Upper lobe of left lung (tissue), 4 donors: ENCODE measurements at regions not wholly inside any gene's neighbourhood (a gene's known extent, or its start where the extent isn't known, plus 50 kb on each side); places are given as distances from the start of the nearest gene placed in this dataset.

Experiments used
- CTCF ChIP-seq, 6 experiments: fragments of 450-650 bp in 4 of 6; fragments of 200-600 bp in 2 of 6; sonication (generic) in 2 of 6; IDR thresholded peaks; one replicate each; pipeline ENCODE4 v1.5.1; 2016 to 2019; ENCODE audit warnings: antibody characterized with exemption in 6 of 6
- POLR2A ChIP-seq, 4 donors: fragments of 450-650 bp; IDR thresholded peaks; one replicate each; pipeline ENCODE4 v1.5.1; 2016 to 2017; ENCODE audit warnings: antibody characterized with exemption in 4 of 4, mild to moderate bottlenecking in 2 of 4

GRCh38 chr2:5145801-5146200, 546.4 kb upstream of the SOX11 start:
- no peak for TF ChIP-seq POLR2A (IDR thresholded peaks at IDR 0.05)
- no peak for TF ChIP-seq CTCF (IDR thresholded peaks at IDR 0.05)
